Keratinocyte (primary cell): ENCODE measurements at regions not wholly inside any gene's neighbourhood (a gene's known extent, or its start where the extent isn't known, plus 50 kb on each side); places are given as distances from the start of the nearest gene placed in this dataset.

Experiments
- DNase-seq: peaks from one replicate; pipeline ENCODE4 v3.0.0-alpha.2; 2011; ENCODE audit warnings: low read depth, missing footprints, low spot score
- FAIRE-seq: peaks from 2 replicates; lab custom pipeline; 2011; peaks lifted over from hg19 to GRCh38; lab: Jason Lieb, UNC
- H2AFZ ChIP-seq: 2 replicates; pipeline ENCODE4 v1.6.0; 2012; ENCODE audit warnings: low read length, control low read depth, inconsistent platforms; ENCODE audit not compliant: control insufficient read depth
- H3K27ac ChIP-seq: 2 replicates; pipeline ENCODE4 v1.5.1; 2011; ENCODE audit warnings: low read length; ENCODE audit not compliant: control insufficient read depth, insufficient read depth
- H3K27me3 ChIP-seq: 3 replicates; pipeline ENCODE4 v1.6.0; 2011; ENCODE audit warnings: low read length; ENCODE audit not compliant: control insufficient read depth, insufficient read depth; ENCODE audit errors: extremely low read depth
- H3K36me3 ChIP-seq, 2 experiments: 2 replicates in 1 of 2; 3 replicates in 1 of 2; pipeline ENCODE4 v1.5.1; 2011; ENCODE audit warnings: low read length in 2 of 2, mild to moderate bottlenecking in 1 of 2; ENCODE audit not compliant: control insufficient read depth in 2 of 2, insufficient read depth in 2 of 2; ENCODE audit errors: extremely low read depth in 1 of 2
- H3K4me1 ChIP-seq: 3 replicates; pipeline ENCODE4 v1.5.1; 2011; ENCODE audit warnings: low read length; ENCODE audit not compliant: control insufficient read depth, insufficient read depth; ENCODE audit errors: extremely low read depth
- H3K4me2 ChIP-seq: 3 replicates; pipeline ENCODE4 v1.6.0; 2011; ENCODE audit warnings: low read depth, low read length; ENCODE audit not compliant: control insufficient read depth, insufficient read depth; ENCODE audit errors: extremely low read depth
- H3K4me3 ChIP-seq, 3 experiments: fragments of 200-600 bp in 1 of 3; sonication (generic) in 1 of 3; 2 replicates in 2 of 3; 3 replicates in 1 of 3; pipeline ENCODE4 v1.5.1; 2011 to 2016; ENCODE audit warnings: low read length in 3 of 3, mild to moderate bottlenecking in 3 of 3, control low read depth in 2 of 3, inconsistent platforms in 1 of 3, low read depth in 1 of 3, mixed read lengths in 1 of 3, mixed run types in 1 of 3, moderate library complexity in 1 of 3; ENCODE audit not compliant: control insufficient read depth in 2 of 3, insufficient read depth in 2 of 3; ENCODE audit errors: extremely low read depth in 1 of 3
- H3K79me2 ChIP-seq: 2 replicates; pipeline ENCODE4 v1.6.0; 2012; ENCODE audit warnings: low read length; ENCODE audit not compliant: control insufficient read depth, insufficient read depth
- H3K9ac ChIP-seq: 3 replicates; pipeline ENCODE4 v1.6.0; 2011; ENCODE audit warnings: low read length; ENCODE audit not compliant: control insufficient read depth, insufficient read depth; ENCODE audit errors: extremely low read depth
- H3K9me1 ChIP-seq: 3 replicates; pipeline ENCODE4 v1.6.0; 2011; ENCODE audit warnings: low read length; ENCODE audit not compliant: control insufficient read depth, insufficient read depth; ENCODE audit errors: extremely low read depth
- H3K9me3 ChIP-seq: 2 replicates; pipeline ENCODE4 v1.5.1; 2012; ENCODE audit warnings: low read depth, low read length; ENCODE audit not compliant: control insufficient read depth
- H4K20me1 ChIP-seq: 3 replicates; pipeline ENCODE4 v1.6.0; 2011; ENCODE audit warnings: low read length; ENCODE audit not compliant: control insufficient read depth, insufficient read depth; ENCODE audit errors: extremely low read depth
- EZH2 ChIP-seq: IDR thresholded peaks from one replicate; pipeline ENCODE4 v1.6.1; 2012; ENCODE audit warnings: inconsistent platforms, mild to moderate bottlenecking, low read length, moderate library complexity
- dilution Hi-C: fragments of 300-500 bp; cut with MboI; formaldehyde crosslinking; loops from one replicate; pipeline ENCODE4 v1.7.0; 2020; ENCODE audit warnings: low sequenced_read_pairs; ENCODE audit not compliant: extremely low pct_ligation_motif_present
- TF ChIP-seq, protein P1 (sequence below), 3 experiments: IDR thresholded peaks in 1 of 3; conservative IDR thresholded peaks in 1 of 3; optimal IDR thresholded peaks in 1 of 3; 2 replicates in 2 of 3; 3 replicates in 1 of 3; pipeline versions ENCODE3 to v1.5.1; 2011; ENCODE audit warnings: low read length in 3 of 3, mild to moderate bottlenecking in 3 of 3, moderate library complexity in 2 of 3, control low read depth in 1 of 3, inconsistent platforms in 1 of 3; ENCODE audit not compliant: insufficient read depth in 2 of 3; ENCODE audit errors: extremely low read depth in 1 of 3

- H3K27ac ChIP-seq, result peak overlapping the region; percentile 65
- peak overlapping the region; percentile 29 for H2AFZ ChIP-seq
Observed at GRCh38 chr12:78703820-78704525, 160.6 kb upstream of the SYT1 start.

DNA sequence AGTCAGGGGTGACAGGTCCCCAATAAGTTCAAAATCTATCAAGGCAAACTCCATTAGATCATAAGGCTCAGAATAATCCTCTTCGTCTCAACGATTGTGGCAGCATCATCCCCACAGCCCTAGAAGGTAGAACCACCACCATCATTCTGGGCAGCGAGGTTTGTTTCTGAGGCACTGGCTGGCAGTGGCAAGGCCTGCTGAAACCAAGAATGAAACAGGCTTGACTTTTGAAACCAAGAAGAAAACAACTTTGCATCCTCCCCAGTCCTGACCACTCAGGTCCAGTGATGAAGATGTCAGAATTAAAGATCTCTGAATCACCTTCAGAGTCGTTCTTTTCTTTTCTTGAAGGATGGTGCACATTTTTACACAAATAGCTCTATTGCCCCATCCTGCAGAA, 152.6 kb upstream of the SYT1 start:
- Histone ChIP-seq H3K36me3 (no peaks in the 10 kb centered on the region), H3K27ac (no peak overlapping the region), H3K27me3 (no peaks in the 10 kb centered on the region), H3K79me2 (no peaks in the 10 kb centered on the region), H3K9me3 (no peaks in the 10 kb centered on the region), H3K4me1 (no peaks in the 10 kb centered on the region), H3K4me2 (no peak overlapping the region), H3K4me3 (no peak overlapping the region), H3K9me1 (no peaks in the 10 kb centered on the region), H2AFZ (no peak overlapping the region), H3K9ac (no peak overlapping the region), H4K20me1 (no peaks in the 10 kb centered on the region)
- dilution Hi-C loops, result no loop called here
- FAIRE-seq (no peak), DNase-seq (no peak)
- TF ChIP-seq, protein P1, sequence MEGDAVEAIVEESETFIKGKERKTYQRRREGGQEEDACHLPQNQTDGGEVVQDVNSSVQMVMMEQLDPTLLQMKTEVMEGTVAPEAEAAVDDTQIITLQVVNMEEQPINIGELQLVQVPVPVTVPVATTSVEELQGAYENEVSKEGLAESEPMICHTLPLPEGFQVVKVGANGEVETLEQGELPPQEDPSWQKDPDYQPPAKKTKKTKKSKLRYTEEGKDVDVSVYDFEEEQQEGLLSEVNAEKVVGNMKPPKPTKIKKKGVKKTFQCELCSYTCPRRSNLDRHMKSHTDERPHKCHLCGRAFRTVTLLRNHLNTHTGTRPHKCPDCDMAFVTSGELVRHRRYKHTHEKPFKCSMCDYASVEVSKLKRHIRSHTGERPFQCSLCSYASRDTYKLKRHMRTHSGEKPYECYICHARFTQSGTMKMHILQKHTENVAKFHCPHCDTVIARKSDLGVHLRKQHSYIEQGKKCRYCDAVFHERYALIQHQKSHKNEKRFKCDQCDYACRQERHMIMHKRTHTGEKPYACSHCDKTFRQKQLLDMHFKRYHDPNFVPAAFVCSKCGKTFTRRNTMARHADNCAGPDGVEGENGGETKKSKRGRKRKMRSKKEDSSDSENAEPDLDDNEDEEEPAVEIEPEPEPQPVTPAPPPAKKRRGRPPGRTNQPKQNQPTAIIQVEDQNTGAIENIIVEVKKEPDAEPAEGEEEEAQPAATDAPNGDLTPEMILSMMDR (optimal IDR thresholded peaks at IDR 0.05 in 1 of 3, IDR thresholded peaks at IDR 0.05 in 1 of 3, conservative IDR thresholded peaks at IDR 0.05 in 1 of 3; ENCODE audit: extremely low read depth in 1 of 3, insufficient read depth in 2 of 3, low read length in 3 of 3), result no peak
- TF ChIP-seq EZH2, result no peak

More at GRCh38 chr12:78703820-78704525, 160.6 kb upstream of the SYT1 start:
- Histone ChIP-seq H3K4me3 (peak overlapping the region in 1 of 3 experiments; percentile 5), H3K9me1 (no peaks in the 10 kb centered on the region), H3K27me3 (no peaks in the 10 kb centered on the region), H4K20me1 (no peaks in the 10 kb centered on the region), H3K9me3 (no peaks in the 10 kb centered on the region), H3K4me2 (peak overlapping the region; percentile 59), H3K79me2 (no peaks in the 10 kb centered on the region), H3K4me1 (peaks cover 21% of the 10 kb centered on the region), H3K9ac (no peak overlapping the region), H3K36me3 (no peaks in the 10 kb centered on the region)
- FAIRE-seq (peak; percentile 77), DNase-seq (peak; percentile 70)
- dilution Hi-C loops, result no loop called here
- TF ChIP-seq, protein P1 (optimal IDR thresholded peaks at IDR 0.05 in 1 of 3, IDR thresholded peaks at IDR 0.05 in 1 of 3, conservative IDR thresholded peaks at IDR 0.05 in 1 of 3; ENCODE audit: extremely low read depth in 1 of 3, insufficient read depth in 2 of 3, low read length in 3 of 3), result no peak
- TF ChIP-seq EZH2, result no peak
